GM12864 (cell line): ENCODE measurements at regions not wholly inside any gene's neighbourhood (a gene's known extent, or its start where the extent isn't known, plus 50 kb on each side); places are given as distances from the start of the nearest gene placed in this dataset.

ENCODE experiments used
- DNase-seq: peaks from one replicate; pipeline ENCODE4 v3.0.0-alpha.2; 2011; ENCODE audit warnings: low read depth
- H3K4me3 ChIP-seq: 2 replicates; pipeline ENCODE4 v1.5.1; 2011; ENCODE audit warnings: mild to moderate bottlenecking, low read depth, low read length, control low read depth
- CTCF ChIP-seq: IDR thresholded peaks from 2 replicates; pipeline ENCODE4 v1.5.1; 2011; ENCODE audit warnings: low read depth, mild to moderate bottlenecking, moderate library complexity, low read length, control low read depth, inconsistent platforms; ENCODE audit errors: missing control alignments

- TF ChIP-seq CTCF = no peak
- no peak overlapping the region for H3K4me3 ChIP-seq
- no peak for DNase-seq
Observed at GRCh38 chr10:129339191-129339590, 127.8 kb upstream of the MGMT start.

- no peak for TF ChIP-seq CTCF
- no peak overlapping the region for H3K4me3 ChIP-seq
Observed at GRCh38 chr10:129339841-129340240, 127.2 kb upstream of the MGMT start.

GRCh38 chr10:129341087-129341486 is 126.0 kb upstream of the MGMT start:
- no peak for TF ChIP-seq CTCF
- DNase-seq = no peak
- no peak overlapping the region for H3K4me3 ChIP-seq

More at GRCh38 chr10:129339841-129340240, 127.2 kb upstream of the MGMT start:
- DNase-seq = no peak

- H3K4me3 ChIP-seq = no peak overlapping the region
- no peak for TF ChIP-seq CTCF
- no peak for DNase-seq
Observed at GRCh38 chr10:129342385-129342784, 124.7 kb upstream of the MGMT start.

GRCh38 chr10:129343141-129343540 is 123.9 kb upstream of the MGMT start:
- no peak for DNase-seq
- H3K4me3 ChIP-seq = no peak overlapping the region
- TF ChIP-seq CTCF = no peak

GRCh38 chr10:129344103-129344502 is 122.9 kb upstream of the MGMT start:
- H3K4me3 ChIP-seq = no peak overlapping the region
- no peak for TF ChIP-seq CTCF
- no peak for DNase-seq

- no peak for TF ChIP-seq CTCF
- no peak overlapping the region for H3K4me3 ChIP-seq
- DNase-seq = no peak
Observed at GRCh38 chr10:129344731-129345355, 122.2 kb upstream of the MGMT start.
